ENCODE measurements at regions not wholly inside any gene's neighbourhood (a gene's known extent, or its start where the extent isn't known, plus 50 kb on each side); places are given as distances from the start of the nearest gene placed in this dataset.

GRCh38 chr2:120830096-120830830 lies 94.6 kb downstream of the GLI2 start:
- DNase-seq (peak in 1 of 2 donors; percentile 30), ATAC-seq (no peak)
- no peaks in the 10 kb centered on the region for H3K4me1 ChIP-seq
- no peaks in the 10 kb centered on the region for H3K36me3 ChIP-seq (ENCODE audit: insufficient read depth in 1 of 2, low read depth in 1 of 2)
- WGBS, 3 donors, result 79 to 85% (median 81%) methylated on average over 11 of the region's 11 CpGs
- no peak for TF ChIP-seq CTCF (IDR thresholded peaks at IDR 0.05)
- H3K27me3 ChIP-seq (ENCODE audit: insufficient read depth in 3 of 3, low read length in 2 of 3), result peaks cover 0 to 3% (median 0%) of the 10 kb centered on the region in 3 donors
- H3K9me3 ChIP-seq, result no peaks in the 10 kb centered on the region
- no peak overlapping the region for H3K27ac ChIP-seq
- H3K4me3 ChIP-seq, result no peak overlapping the region
- intact Hi-C loops (cut with DNase I), result no loop called here

- DNase-seq (peak in 1 of 2 donors; percentile 12), ATAC-seq (no peak)
- no peak for TF ChIP-seq CTCF (IDR thresholded peaks at IDR 0.05)
- H3K27ac ChIP-seq, result no peak overlapping the region
- no peaks in the 10 kb centered on the region for H3K36me3 ChIP-seq (ENCODE audit: insufficient read depth in 1 of 2, low read depth in 1 of 2)
- H3K4me3 ChIP-seq, result no peak overlapping the region
- whole genome bisulfite sequencing, 3 donors, result 26 to 34% (median 29%) methylated on average over 2 of the region's 2 CpGs
- no peaks in the 10 kb centered on the region for H3K9me3 ChIP-seq
- intact Hi-C loops (cut with DNase I), result no loop called here
- H3K4me1 ChIP-seq, result no peaks in the 10 kb centered on the region
- H3K27me3 ChIP-seq (ENCODE audit: insufficient read depth in 3 of 3, low read length in 2 of 3), result no peaks in the 10 kb centered on the region
These were observed 95.4 kb downstream of the GLI2 start for GRCh38 chr2:120831086-120831485.

- 86 to 97% (median 92%) methylated on average over 6 of the region's 6 CpGs for WGBS, 3 donors
- TF ChIP-seq CTCF (IDR thresholded peaks at IDR 0.05), result no peak
- Histone ChIP-seq H3K36me3 (ENCODE audit: insufficient read depth in 1 of 2, low read depth in 1 of 2) (no peaks in the 10 kb centered on the region), H3K4me3 (no peak overlapping the region), H3K9me3 (no peaks in the 10 kb centered on the region), H3K4me1 (no peaks in the 10 kb centered on the region), H3K27ac (no peak overlapping the region), H3K27me3 (ENCODE audit: insufficient read depth in 3 of 3, low read length in 2 of 3) (no peaks in the 10 kb centered on the region)
- ATAC-seq (no peak), DNase-seq (peak in 1 of 2 donors; percentile 45)
- intact Hi-C loops (cut with DNase I), result no loop called here
These were observed 96.2 kb downstream of the GLI2 start for GRCh38 chr2:120831891-120832290.

GRCh38 chr2:120832296-120833070 lies 96.8 kb downstream of the GLI2 start:
- H3K27ac ChIP-seq, result no peak overlapping the region
- WGBS, 3 donors, result 87 to 92% (median 88%) methylated on average over 11 of the region's 11 CpGs
- no peaks in the 10 kb centered on the region for H3K36me3 ChIP-seq (ENCODE audit: insufficient read depth in 1 of 2, low read depth in 1 of 2)
- DNase-seq (peak in 1 of 2 donors; percentile 40), ATAC-seq (no peak)
- H3K4me1 ChIP-seq, result no peaks in the 10 kb centered on the region
- no peak for TF ChIP-seq CTCF (IDR thresholded peaks at IDR 0.05)
- intact Hi-C loops (cut with DNase I), result no loop called here
- no peaks in the 10 kb centered on the region for H3K27me3 ChIP-seq (ENCODE audit: insufficient read depth in 3 of 3, low read length in 2 of 3)
- no peak overlapping the region for H3K4me3 ChIP-seq
- no peaks in the 10 kb centered on the region for H3K9me3 ChIP-seq

Data from psoas muscle (tissue), 7 donors.